NCI-H446 (cell line): ENCODE measurements at regions not wholly inside any gene's neighbourhood (a gene's known extent, or its start where the extent isn't known, plus 50 kb on each side); places are given as distances from the start of the nearest gene placed in this dataset.

ENCODE experiments used
- DNase-seq, 2 experiments: peaks; one replicate each; lab custom pipeline; 2025; lab: John Stamatoyannopoulos, UW

- DNase-seq, result no peak
Observed at GRCh38 chr4:180650273-180650672, 1592.9 kb upstream of the TENM3 start.

- DNase-seq, result no peak
Observed at GRCh38 chr4:180652533-180652932, 1590.7 kb upstream of the TENM3 start.

- no peak for DNase-seq
Observed at GRCh38 chr4:180655886-180656285, 1587.3 kb upstream of the TENM3 start.

- DNase-seq, result no peak
Observed at GRCh38 chr4:180657881-180658280, 1585.3 kb upstream of the TENM3 start.

GRCh38 chr4:180664766-180665368 is 1578.3 kb upstream of the TENM3 start:
- peak; percentile 51 to 70 for DNase-seq

GRCh38 chr4:180665481-180665880 is 1577.7 kb upstream of the TENM3 start:
- DNase-seq, result no peak

GRCh38 chr4:180665994-180666824 is 1577.0 kb upstream of the TENM3 start:
- DNase-seq, result peak in 1 of 2 experiments; percentile 23

- DNase-seq, result no peak
Observed at GRCh38 chr4:180668732-180669131, 1574.5 kb upstream of the TENM3 start.

- DNase-seq, result no peak
Observed at GRCh38 chr4:180669680-180670079, 1573.5 kb upstream of the TENM3 start.

- DNase-seq, result no peak
Observed at GRCh38 chr4:180674619-180675358, 1568.4 kb upstream of the TENM3 start.

- no peak for DNase-seq
Observed at GRCh38 chr4:180675359-180675650, 1567.9 kb upstream of the TENM3 start.

GRCh38 chr4:180680305-180680704 is 1562.9 kb upstream of the TENM3 start:
- DNase-seq, result no peak

- DNase-seq, result no peak
Observed at GRCh38 chr4:180682776-180683175, 1560.4 kb upstream of the TENM3 start.

GRCh38 chr4:180683186-180683585 is 1560.0 kb upstream of the TENM3 start:
- DNase-seq, result no peak

GRCh38 chr4:180688480-180688879 is 1554.7 kb upstream of the TENM3 start:
- no peak for DNase-seq

GRCh38 chr4:180694875-180695274 is 1548.3 kb upstream of the TENM3 start:
- no peak for DNase-seq

- no peak for DNase-seq
Observed at GRCh38 chr4:180695851-180696250, 1547.4 kb upstream of the TENM3 start.

GRCh38 chr4:180696460-180697092 is 1546.6 kb upstream of the TENM3 start:
- DNase-seq, result no peak

- DNase-seq, result no peak
Observed at GRCh38 chr4:180698550-180699195, 1544.5 kb upstream of the TENM3 start.

- no peak for DNase-seq
Observed at GRCh38 chr4:180706766-180707165, 1536.4 kb upstream of the TENM3 start.

GRCh38 chr4:180710628-180711337 is 1532.4 kb upstream of the TENM3 start:
- no peak for DNase-seq
